Breast epithelium (tissue), 3 donors: ENCODE measurements at regions not wholly inside any gene's neighbourhood (a gene's known extent, or its start where the extent isn't known, plus 50 kb on each side); places are given as distances from the start of the nearest gene placed in this dataset.

Experiments used
- CTCF ChIP-seq, 3 donors: fragments of 450-650 bp; IDR thresholded peaks; one replicate each; pipeline ENCODE4 v1.5.1; 2016 to 2017; ENCODE audit warnings: antibody characterized with exemption in 3 of 3, mild to moderate bottlenecking in 3 of 3, moderate library complexity in 3 of 3
- POLR2A ChIP-seq: fragments of 450-650 bp; IDR thresholded peaks from one replicate; pipeline ENCODE4 v1.6.1; 2016; ENCODE audit warnings: antibody characterized with exemption, mild to moderate bottlenecking, moderate library complexity

- TF ChIP-seq POLR2A (no peak), CTCF (IDR thresholded peaks at IDR 0.05) (no peak)
These were observed 148.8 kb downstream of the GATB start for GRCh38 chr4:151611960-151612359.
